Stimulated activated memory B cell treated with anti-CD40 and anti-IgM and Interleukin-4, amounts not matched to agents 10 μg/mL and 1 μg/mL and 100 μg/mL, for 72 hours (primary cell): ENCODE measurements at regions not wholly inside any gene's neighbourhood (a gene's known extent, or its start where the extent isn't known, plus 50 kb on each side); places are given as distances from the start of the nearest gene placed in this dataset.
"Not testable (repeated sequence)": the region's sequence is repeated elsewhere in the genome, so short reads cannot be mapped to it uniquely, and the experiment has no call there.

Source experiments
- ATAC-seq: fragments of 150-1000 bp; cut with Tn5 transposase; 2 replicates; pipeline ENCODE4 v1.10.0; 2021
- H3K27ac Mint-ChIP-seq: one replicate; pipeline ENCODE4 v1.8.0; 2022; ENCODE audit warnings: mild to moderate bottlenecking, mixed read lengths
- H3K27me3 Mint-ChIP-seq: one replicate; pipeline ENCODE4 v1.8.0; 2022; ENCODE audit warnings: mixed read lengths
- H3K36me3 Mint-ChIP-seq: one replicate; pipeline ENCODE4 v1.8.0; 2022; ENCODE audit warnings: mixed read lengths
- H3K4me1 Mint-ChIP-seq: one replicate; pipeline ENCODE4 v1.8.0; 2022; ENCODE audit warnings: mixed read lengths
- H3K4me3 Mint-ChIP-seq: one replicate; pipeline ENCODE4 v1.8.0; 2022; ENCODE audit warnings: mild to moderate bottlenecking, moderate library complexity, mixed read lengths
- H3K9me3 Mint-ChIP-seq: one replicate; pipeline ENCODE4 v1.8.0; 2022; ENCODE audit warnings: mixed read lengths

DNA sequence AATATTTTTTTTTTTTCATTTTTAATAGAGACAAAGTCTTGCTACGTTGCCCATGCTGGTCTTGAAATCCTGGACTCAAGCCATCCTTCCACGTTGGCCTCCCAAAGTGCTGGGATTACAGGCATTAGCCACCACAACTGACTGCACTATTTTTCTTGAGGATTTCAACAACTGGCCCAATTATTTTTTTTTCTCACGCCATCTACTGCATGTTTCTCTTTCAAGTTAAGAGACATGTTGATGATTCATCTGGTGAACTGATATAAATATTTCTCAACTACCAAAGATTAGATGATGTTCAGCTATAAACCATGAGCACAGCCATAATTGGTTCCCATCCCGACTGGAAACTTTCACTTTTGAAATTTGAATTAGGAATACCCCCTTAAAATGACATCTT is 688.4 kb upstream of the SYT4 start:
- ATAC-seq, result no peak
- Mint-ChIP-seq H3K27me3 (no peaks in the 10 kb centered on the region), H3K9me3 (no peaks in the 10 kb centered on the region), H3K36me3 (no peaks in the 10 kb centered on the region), H3K4me1 (peaks cover 7% of the 10 kb centered on the region), H3K27ac (no peak overlapping the region), H3K4me3 (no peak overlapping the region)

DNA sequence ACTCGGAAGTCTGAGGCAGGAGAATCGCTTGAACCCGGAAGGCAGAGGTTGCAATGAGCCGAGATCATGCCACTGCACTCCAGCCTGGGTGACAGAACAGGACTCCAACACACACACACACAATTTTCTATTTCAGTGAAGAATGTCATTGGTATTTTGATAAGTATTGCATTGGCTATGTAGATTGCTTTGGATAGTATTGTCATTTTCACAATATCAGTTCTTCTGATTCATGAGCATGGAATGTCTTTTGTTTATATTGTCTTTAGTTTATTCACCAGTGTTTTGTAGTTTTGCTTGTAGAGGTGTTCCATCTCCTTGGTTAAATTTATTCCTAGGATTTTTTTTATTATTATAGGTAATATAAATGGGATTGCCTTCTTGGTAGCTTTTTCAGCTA is 693.4 kb upstream of the SYT4 start:
- H3K4me3 Mint-ChIP-seq, result no peak overlapping the region
- no peaks in the 10 kb centered on the region for H3K27me3 Mint-ChIP-seq
- no peaks in the 10 kb centered on the region for H3K36me3 Mint-ChIP-seq
- ATAC-seq, result no peak
- H3K9me3 Mint-ChIP-seq, result no peaks in the 10 kb centered on the region
- H3K27ac Mint-ChIP-seq, result no peak overlapping the region
- no peaks in the 10 kb centered on the region for H3K4me1 Mint-ChIP-seq

DNA sequence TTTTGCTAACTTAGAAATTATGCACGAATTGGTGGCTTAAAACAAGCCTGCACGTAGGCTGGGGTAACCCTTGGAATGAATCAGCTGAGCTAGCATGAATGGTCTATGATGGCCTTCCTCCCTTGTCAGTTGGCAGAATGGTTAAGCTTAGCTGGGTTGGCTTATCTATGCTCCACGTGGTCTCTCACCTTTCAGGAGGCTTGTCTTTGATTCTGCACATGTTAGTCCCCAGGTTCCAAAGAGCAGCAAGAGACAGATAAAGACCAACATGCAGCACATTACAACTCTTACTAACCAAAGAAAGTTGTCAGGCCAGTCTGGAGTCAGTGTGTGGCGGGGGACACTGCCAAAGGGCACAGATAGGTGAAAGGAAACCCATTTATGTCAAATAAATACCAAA is 700.9 kb upstream of the SYT4 start:
- Mint-ChIP-seq H3K4me3 (no peak overlapping the region), H3K9me3 (no peaks in the 10 kb centered on the region), H3K27ac (no peak overlapping the region), H3K4me1 (no peaks in the 10 kb centered on the region), H3K27me3 (peaks cover 11% of the 10 kb centered on the region), H3K36me3 (no peaks in the 10 kb centered on the region)
- no peak for ATAC-seq

GRCh38 chr18:43982582-43982981 is 698.1 kb upstream of the SETBP1 start:
- no peaks in the 10 kb centered on the region for H3K36me3 Mint-ChIP-seq
- peaks cover 11% of the 10 kb centered on the region for H3K27me3 Mint-ChIP-seq
- H3K4me3 Mint-ChIP-seq, result no peak overlapping the region
- no peak for ATAC-seq
- H3K27ac Mint-ChIP-seq, result no peak overlapping the region
- H3K4me1 Mint-ChIP-seq, result no peaks in the 10 kb centered on the region
- H3K9me3 Mint-ChIP-seq, result peaks cover 4% of the 10 kb centered on the region

GRCh38 chr18:43987061-43987460 is 693.6 kb upstream of the SETBP1 start:
- not testable (repeated sequence) for H3K27me3 Mint-ChIP-seq, H3K4me1 Mint-ChIP-seq, H3K27ac Mint-ChIP-seq, H3K36me3 Mint-ChIP-seq, H3K4me3 Mint-ChIP-seq, ATAC-seq
- peaks cover 14% of the 10 kb centered on the region for H3K9me3 Mint-ChIP-seq

GRCh38 chr18:43992741-43993140 is 687.9 kb upstream of the SETBP1 start:
- Mint-ChIP-seq H3K4me1 (no peaks in the 10 kb centered on the region), H3K9me3 (peaks cover 10% of the 10 kb centered on the region), H3K27me3 (no peaks in the 10 kb centered on the region), H3K27ac (no peak overlapping the region), H3K36me3 (no peaks in the 10 kb centered on the region), H3K4me3 (no peak overlapping the region)
- ATAC-seq, result no peak

GRCh38 chr18:43994381-43994780 is 686.3 kb upstream of the SETBP1 start:
- no peak overlapping the region for H3K4me3 Mint-ChIP-seq
- H3K4me1 Mint-ChIP-seq, result no peaks in the 10 kb centered on the region
- H3K9me3 Mint-ChIP-seq, result peaks cover 6% of the 10 kb centered on the region
- H3K27ac Mint-ChIP-seq, result no peak overlapping the region
- ATAC-seq, result no peak
- no peaks in the 10 kb centered on the region for H3K27me3 Mint-ChIP-seq
- H3K36me3 Mint-ChIP-seq, result no peaks in the 10 kb centered on the region

DNA sequence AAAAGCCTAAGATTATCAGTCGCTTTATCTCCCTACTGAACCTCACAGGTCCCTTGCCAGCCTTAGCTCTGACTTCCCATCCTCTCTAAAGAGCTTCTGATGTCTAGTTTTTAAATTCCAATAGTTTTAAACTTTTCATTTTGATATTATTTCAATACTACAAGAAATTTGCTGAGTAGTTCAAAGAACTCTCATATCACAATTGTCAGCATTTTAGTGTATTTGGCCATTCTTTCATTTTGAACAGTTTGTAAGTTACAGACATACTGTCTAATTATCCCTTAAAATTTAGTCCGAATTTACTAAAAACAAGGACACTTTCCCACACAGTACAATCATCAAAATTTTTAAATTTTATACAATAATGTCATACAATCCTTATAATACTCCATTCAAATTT is 666.8 kb upstream of the SETBP1 start:
- H3K27ac Mint-ChIP-seq, result no peak overlapping the region
- no peaks in the 10 kb centered on the region for H3K4me1 Mint-ChIP-seq
- no peaks in the 10 kb centered on the region for H3K36me3 Mint-ChIP-seq
- no peak for ATAC-seq
- H3K27me3 Mint-ChIP-seq, result no peaks in the 10 kb centered on the region
- no peaks in the 10 kb centered on the region for H3K9me3 Mint-ChIP-seq
- H3K4me3 Mint-ChIP-seq, result no peak overlapping the region

- Mint-ChIP-seq H3K9me3 (no peaks in the 10 kb centered on the region), H3K4me1 (no peaks in the 10 kb centered on the region), H3K27ac (no peak overlapping the region), H3K27me3 (peaks cover 8% of the 10 kb centered on the region), H3K4me3 (no peak overlapping the region), H3K36me3 (no peaks in the 10 kb centered on the region)
- ATAC-seq, result no peak
Measured at GRCh38 chr18:44025421-44025820, 655.3 kb upstream of the SETBP1 start.

- H3K4me3 Mint-ChIP-seq, result no peak overlapping the region
- H3K27me3 Mint-ChIP-seq, result peaks cover 22% of the 10 kb centered on the region
- ATAC-seq, result no peak
- H3K9me3 Mint-ChIP-seq, result no peaks in the 10 kb centered on the region
- H3K4me1 Mint-ChIP-seq, result no peaks in the 10 kb centered on the region
- no peak overlapping the region for H3K27ac Mint-ChIP-seq
- no peaks in the 10 kb centered on the region for H3K36me3 Mint-ChIP-seq
Measured at GRCh38 chr18:44028109-44028508, 652.6 kb upstream of the SETBP1 start.

GRCh38 chr18:44031063-44031462 is 649.6 kb upstream of the SETBP1 start:
- Mint-ChIP-seq H3K4me3 (no peak overlapping the region), H3K27me3 (peaks cover 14% of the 10 kb centered on the region), H3K9me3 (no peaks in the 10 kb centered on the region), H3K36me3 (no peaks in the 10 kb centered on the region), H3K27ac (no peak overlapping the region), H3K4me1 (no peaks in the 10 kb centered on the region)
- ATAC-seq, result no peak

GRCh38 chr18:44033144-44033701 is 647.5 kb upstream of the SETBP1 start:
- no peak for ATAC-seq
- H3K4me3 Mint-ChIP-seq, result no peak overlapping the region

DNA sequence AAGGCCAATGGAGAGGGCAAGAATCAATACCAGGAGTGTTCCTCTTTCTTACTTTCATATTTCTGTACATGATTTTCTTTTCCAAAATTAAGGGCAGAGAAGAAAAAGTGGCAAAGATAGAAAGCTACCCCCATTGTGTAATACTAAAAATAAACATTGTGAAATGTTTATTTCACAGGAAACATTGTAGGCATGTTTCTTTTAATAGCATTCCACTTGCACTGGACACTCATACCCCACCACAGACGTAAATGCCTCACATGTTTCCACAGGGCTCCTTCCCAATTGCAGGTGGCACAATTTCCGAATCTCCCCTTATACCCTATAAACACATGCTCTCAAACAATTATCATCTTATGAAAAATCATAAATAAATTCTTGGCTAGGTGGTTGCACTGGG is 645.1 kb upstream of the SETBP1 start:
- Mint-ChIP-seq H3K9me3 (no peaks in the 10 kb centered on the region), H3K4me3 (no peak overlapping the region), H3K27me3 (peaks cover 14% of the 10 kb centered on the region), H3K4me1 (no peaks in the 10 kb centered on the region), H3K36me3 (no peaks in the 10 kb centered on the region), H3K27ac (no peak overlapping the region)
- no peak for ATAC-seq

More at GRCh38 chr18:44033144-44033701, 647.5 kb upstream of the SETBP1 start:
- no peaks in the 10 kb centered on the region for H3K36me3 Mint-ChIP-seq
- H3K4me1 Mint-ChIP-seq, result no peaks in the 10 kb centered on the region
- H3K27me3 Mint-ChIP-seq, result peaks cover 14% of the 10 kb centered on the region
- no peaks in the 10 kb centered on the region for H3K9me3 Mint-ChIP-seq
- no peak overlapping the region for H3K27ac Mint-ChIP-seq

- no peak for ATAC-seq
Measured at GRCh38 chr18:44036501-44036900, 644.2 kb upstream of the SETBP1 start.

DNA sequence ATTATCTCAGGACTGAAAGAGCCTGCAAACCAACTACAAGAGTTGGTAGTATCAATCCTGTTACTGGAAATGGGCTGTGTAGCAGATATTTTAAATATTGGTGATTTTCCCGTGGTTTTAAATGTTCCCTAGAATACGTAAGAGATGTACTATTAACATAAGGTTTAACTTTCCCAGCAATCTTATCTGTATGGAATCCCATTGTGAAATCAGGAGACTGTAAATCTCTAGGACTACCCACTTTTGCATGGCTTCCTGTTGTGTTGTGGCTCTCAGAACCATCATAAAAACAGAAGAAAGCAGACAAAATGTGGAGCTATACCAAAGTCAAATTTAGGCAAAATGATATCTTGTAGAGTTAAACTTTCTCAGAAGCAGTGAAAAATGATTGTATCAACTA is 641.5 kb upstream of the SETBP1 start:
- Mint-ChIP-seq H3K27ac (no peak overlapping the region), H3K4me1 (no peaks in the 10 kb centered on the region), H3K9me3 (no peaks in the 10 kb centered on the region), H3K27me3 (peaks cover 8% of the 10 kb centered on the region), H3K4me3 (no peak overlapping the region), H3K36me3 (no peaks in the 10 kb centered on the region)
- no peak for ATAC-seq

More at GRCh38 chr18:44036501-44036900, 644.2 kb upstream of the SETBP1 start:
- Mint-ChIP-seq H3K4me3 (no peak overlapping the region), H3K4me1 (no peaks in the 10 kb centered on the region), H3K9me3 (no peaks in the 10 kb centered on the region), H3K27me3 (peaks cover 10% of the 10 kb centered on the region), H3K27ac (no peak overlapping the region), H3K36me3 (no peaks in the 10 kb centered on the region)

GRCh38 chr18:44039826-44040225 is 640.9 kb upstream of the SETBP1 start:
- ATAC-seq, result no peak

DNA sequence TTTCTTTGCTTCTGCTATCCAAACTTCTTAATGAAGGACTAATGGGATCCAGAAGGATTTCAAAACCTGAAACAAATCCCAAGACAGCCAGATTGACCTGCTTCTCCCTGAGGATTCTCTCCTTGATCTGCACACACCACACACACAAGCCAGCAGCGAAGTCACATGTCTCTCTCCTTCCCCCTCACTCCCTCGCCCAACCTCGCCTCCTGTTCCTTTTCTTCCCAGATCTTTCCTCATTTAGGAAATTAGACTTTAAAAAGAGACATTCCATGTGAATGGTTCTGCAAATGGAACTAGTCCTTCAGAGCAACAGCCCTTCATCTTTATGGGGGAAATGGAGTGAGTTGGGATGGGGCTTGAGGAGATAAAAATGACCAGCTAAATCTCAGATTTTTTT is 639.1 kb upstream of the SETBP1 start:
- H3K4me1 Mint-ChIP-seq, result no peaks in the 10 kb centered on the region
- no peak overlapping the region for H3K27ac Mint-ChIP-seq
- no peak overlapping the region for H3K4me3 Mint-ChIP-seq
- ATAC-seq, result no peak
- peaks cover 8% of the 10 kb centered on the region for H3K27me3 Mint-ChIP-seq
- H3K9me3 Mint-ChIP-seq, result no peaks in the 10 kb centered on the region
- H3K36me3 Mint-ChIP-seq, result no peaks in the 10 kb centered on the region

More at GRCh38 chr18:44039826-44040225, 640.9 kb upstream of the SETBP1 start:
- Mint-ChIP-seq H3K4me1 (no peaks in the 10 kb centered on the region), H3K36me3 (no peaks in the 10 kb centered on the region), H3K9me3 (no peaks in the 10 kb centered on the region), H3K27ac (no peak overlapping the region), H3K4me3 (no peak overlapping the region), H3K27me3 (peaks cover 8% of the 10 kb centered on the region)
